Tibial nerve (tissue), 4 donors: ENCODE measurements at regions not wholly inside any gene's neighbourhood (a gene's known extent, or its start where the extent isn't known, plus 50 kb on each side); places are given as distances from the start of the nearest gene placed in this dataset.

Source experiments
- EP300 ChIP-seq, 2 donors: sonication (generic); formaldehyde crosslinking; IDR thresholded peaks; one replicate each; pipeline ENCODE4 v1.6.1; 2017; ENCODE audit warnings: antibody characterized with exemption in 2 of 2, mild to moderate bottlenecking in 1 of 2
- POLR2A ChIP-seq, 2 donors: fragments of 450-650 bp; IDR thresholded peaks; one replicate each; pipeline ENCODE4 v1.6.1; 2017; ENCODE audit warnings: antibody characterized with exemption in 2 of 2, mild to moderate bottlenecking in 2 of 2, moderate library complexity in 2 of 2
- TF ChIP-seq, protein P1 (sequence below), 5 experiments: fragments of 200-600 bp in 3 of 5; fragments of 450-650 bp in 2 of 5; sonication (generic) in 3 of 5; IDR thresholded peaks; one replicate each; pipeline ENCODE4 v1.5.1; 2016 to 2019; ENCODE audit warnings: antibody characterized with exemption in 5 of 5, mild to moderate bottlenecking in 3 of 5, moderate library complexity in 2 of 5

DNA sequence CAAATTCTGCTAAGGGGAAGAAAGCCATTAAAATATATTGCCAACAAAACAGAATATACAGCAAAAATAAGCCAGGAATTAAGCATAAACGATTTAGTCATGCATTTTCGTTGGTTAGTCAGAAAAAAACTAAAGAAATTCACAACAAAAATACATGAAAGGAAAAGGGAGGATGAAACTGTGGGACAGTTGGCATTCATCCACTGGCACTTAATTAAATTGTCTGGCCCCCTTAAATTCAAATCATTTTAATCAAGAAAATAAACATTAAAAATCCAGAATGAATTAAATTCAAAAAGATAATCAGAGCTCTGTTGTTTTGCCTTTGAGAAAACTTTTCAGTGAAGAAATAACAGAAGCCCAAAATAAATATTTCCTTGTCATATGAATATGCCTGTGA, 264.6 kb upstream of the TMTC1 start:
- TF ChIP-seq, protein P1, sequence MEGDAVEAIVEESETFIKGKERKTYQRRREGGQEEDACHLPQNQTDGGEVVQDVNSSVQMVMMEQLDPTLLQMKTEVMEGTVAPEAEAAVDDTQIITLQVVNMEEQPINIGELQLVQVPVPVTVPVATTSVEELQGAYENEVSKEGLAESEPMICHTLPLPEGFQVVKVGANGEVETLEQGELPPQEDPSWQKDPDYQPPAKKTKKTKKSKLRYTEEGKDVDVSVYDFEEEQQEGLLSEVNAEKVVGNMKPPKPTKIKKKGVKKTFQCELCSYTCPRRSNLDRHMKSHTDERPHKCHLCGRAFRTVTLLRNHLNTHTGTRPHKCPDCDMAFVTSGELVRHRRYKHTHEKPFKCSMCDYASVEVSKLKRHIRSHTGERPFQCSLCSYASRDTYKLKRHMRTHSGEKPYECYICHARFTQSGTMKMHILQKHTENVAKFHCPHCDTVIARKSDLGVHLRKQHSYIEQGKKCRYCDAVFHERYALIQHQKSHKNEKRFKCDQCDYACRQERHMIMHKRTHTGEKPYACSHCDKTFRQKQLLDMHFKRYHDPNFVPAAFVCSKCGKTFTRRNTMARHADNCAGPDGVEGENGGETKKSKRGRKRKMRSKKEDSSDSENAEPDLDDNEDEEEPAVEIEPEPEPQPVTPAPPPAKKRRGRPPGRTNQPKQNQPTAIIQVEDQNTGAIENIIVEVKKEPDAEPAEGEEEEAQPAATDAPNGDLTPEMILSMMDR (IDR thresholded peaks at IDR 0.05), result no peak
- no peak for TF ChIP-seq POLR2A (IDR thresholded peaks at IDR 0.05)
- no peak for TF ChIP-seq EP300 (IDR thresholded peaks at IDR 0.05)
